IPS-15b (cell line): ENCODE measurements at regions not wholly inside any gene's neighbourhood (a gene's known extent, or its start where the extent isn't known, plus 50 kb on each side); places are given as distances from the start of the nearest gene placed in this dataset.

ENCODE experiments used
- H3K27me3 ChIP-seq: one replicate; pipeline ENCODE4 v1.6.1; 2013; ENCODE audit warnings: low read length; ENCODE audit not compliant: control insufficient read depth, insufficient read depth
- H3K36me3 ChIP-seq: one replicate; pipeline ENCODE4 v1.6.1; 2013; ENCODE audit warnings: low read length; ENCODE audit not compliant: control insufficient read depth, insufficient read depth
- H3K4me1 ChIP-seq: one replicate; pipeline ENCODE4 v1.6.1; 2013; ENCODE audit warnings: mild to moderate bottlenecking, low read length; ENCODE audit not compliant: control insufficient read depth, insufficient read depth
- H3K4me3 ChIP-seq: one replicate; pipeline ENCODE4 v1.5.1; 2013; ENCODE audit warnings: low read depth, low read length
- H3K9ac ChIP-seq: one replicate; pipeline ENCODE4 v1.6.1; 2013; ENCODE audit warnings: low read depth, mild to moderate bottlenecking, low read length
- H3K9me3 ChIP-seq: one replicate; pipeline ENCODE4 v1.6.1; 2013; ENCODE audit warnings: mild to moderate bottlenecking, low read length; ENCODE audit not compliant: control insufficient read depth, insufficient read depth

GRCh38 chr11:76259299-76259908, 53.1 kb upstream of the WNT11 start:
- no peak overlapping the region for H3K9ac ChIP-seq
- no peaks in the 10 kb centered on the region for H3K27me3 ChIP-seq
- H3K4me1 ChIP-seq = peaks cover 2% of the 10 kb centered on the region
- no peaks in the 10 kb centered on the region for H3K36me3 ChIP-seq
- no peak overlapping the region for H3K4me3 ChIP-seq
- no peaks in the 10 kb centered on the region for H3K9me3 ChIP-seq

DNA sequence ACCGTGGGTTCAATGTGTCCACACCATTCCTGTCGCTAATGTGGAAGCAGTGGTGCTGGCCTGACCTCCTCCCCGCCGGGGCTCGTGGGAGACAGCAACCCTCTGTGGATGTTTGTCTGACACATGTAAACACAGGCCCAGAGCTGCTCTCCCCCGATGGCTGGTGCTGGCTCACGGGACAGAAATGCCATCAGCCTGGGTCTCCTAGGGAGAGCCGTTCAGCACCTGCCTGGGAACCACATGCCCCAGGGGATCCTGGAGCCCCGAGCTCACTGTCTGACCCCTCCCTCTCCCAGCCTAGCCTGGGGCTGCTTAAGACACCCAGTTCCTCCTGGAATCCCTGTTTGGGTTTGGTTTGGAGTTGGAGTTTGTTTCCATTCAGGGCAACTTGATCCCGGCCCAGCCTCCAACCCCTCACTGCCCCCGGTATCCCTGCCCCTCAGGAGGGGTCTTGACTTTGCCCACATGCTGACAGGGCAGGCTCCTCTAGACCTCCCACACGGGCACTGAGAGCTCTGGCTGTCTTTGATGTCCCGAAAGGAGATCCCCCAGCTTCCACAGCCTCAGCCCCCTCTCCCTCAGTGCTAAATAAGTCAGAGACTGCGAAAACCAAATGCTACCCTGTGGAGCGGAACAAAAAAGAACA, 50.9 kb upstream of the WNT11 start:
- Histone ChIP-seq H3K9me3 (no peaks in the 10 kb centered on the region), H3K9ac (no peak overlapping the region), H3K27me3 (no peaks in the 10 kb centered on the region), H3K4me3 (no peak overlapping the region), H3K36me3 (no peaks in the 10 kb centered on the region), H3K4me1 (peaks cover 2% of the 10 kb centered on the region)

- Histone ChIP-seq H3K9me3 (no peaks in the 10 kb centered on the region), H3K4me1 (peaks cover 2% of the 10 kb centered on the region), H3K4me3 (no peak overlapping the region), H3K27me3 (no peaks in the 10 kb centered on the region), H3K36me3 (no peaks in the 10 kb centered on the region), H3K9ac (peak overlapping the region; percentile 12)
Measured at GRCh38 chr11:76256448-76256847, 50.1 kb upstream of the WNT11 start.
